Epithelial cell of esophagus (primary cell): ENCODE measurements at regions not wholly inside any gene's neighbourhood (a gene's known extent, or its start where the extent isn't known, plus 50 kb on each side); places are given as distances from the start of the nearest gene placed in this dataset.

Experiments
- DNase-seq: peaks from one replicate; pipeline ENCODE4 v3.0.0; 2010; ENCODE audit warnings: low read depth
- H3K4me3 ChIP-seq: 2 replicates; pipeline ENCODE4 v1.5.1; 2011; ENCODE audit warnings: mild to moderate bottlenecking, low read length, control low read depth
- TF ChIP-seq, protein P1 (sequence below): IDR thresholded peaks from 2 replicates; pipeline ENCODE4 v1.5.1; 2011; ENCODE audit warnings: low read depth, mild to moderate bottlenecking, low read length, control low read depth, inconsistent platforms; ENCODE audit not compliant: insufficient read depth; ENCODE audit errors: missing control alignments

DNA sequence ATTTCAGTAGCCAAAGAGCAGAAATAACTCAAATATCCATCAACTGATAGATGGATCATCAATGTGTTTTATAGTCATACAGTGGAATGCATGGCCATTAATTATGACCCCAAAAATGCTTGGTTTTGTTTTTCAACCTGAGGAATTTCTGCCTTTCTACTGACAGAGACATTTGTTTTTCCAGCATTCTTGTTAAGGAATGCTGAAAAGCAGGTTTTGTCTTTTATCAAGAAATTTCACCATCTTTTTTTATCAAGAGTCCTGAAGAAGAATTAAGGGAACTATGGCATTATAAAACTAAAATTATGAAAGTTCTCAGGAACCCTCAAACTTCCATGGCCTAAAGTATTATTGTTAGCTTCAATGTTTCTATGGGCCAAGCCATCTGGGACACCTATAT is 153.4 kb upstream of the THSD7A start:
- no peak overlapping the region for H3K4me3 ChIP-seq
- TF ChIP-seq, protein P1, sequence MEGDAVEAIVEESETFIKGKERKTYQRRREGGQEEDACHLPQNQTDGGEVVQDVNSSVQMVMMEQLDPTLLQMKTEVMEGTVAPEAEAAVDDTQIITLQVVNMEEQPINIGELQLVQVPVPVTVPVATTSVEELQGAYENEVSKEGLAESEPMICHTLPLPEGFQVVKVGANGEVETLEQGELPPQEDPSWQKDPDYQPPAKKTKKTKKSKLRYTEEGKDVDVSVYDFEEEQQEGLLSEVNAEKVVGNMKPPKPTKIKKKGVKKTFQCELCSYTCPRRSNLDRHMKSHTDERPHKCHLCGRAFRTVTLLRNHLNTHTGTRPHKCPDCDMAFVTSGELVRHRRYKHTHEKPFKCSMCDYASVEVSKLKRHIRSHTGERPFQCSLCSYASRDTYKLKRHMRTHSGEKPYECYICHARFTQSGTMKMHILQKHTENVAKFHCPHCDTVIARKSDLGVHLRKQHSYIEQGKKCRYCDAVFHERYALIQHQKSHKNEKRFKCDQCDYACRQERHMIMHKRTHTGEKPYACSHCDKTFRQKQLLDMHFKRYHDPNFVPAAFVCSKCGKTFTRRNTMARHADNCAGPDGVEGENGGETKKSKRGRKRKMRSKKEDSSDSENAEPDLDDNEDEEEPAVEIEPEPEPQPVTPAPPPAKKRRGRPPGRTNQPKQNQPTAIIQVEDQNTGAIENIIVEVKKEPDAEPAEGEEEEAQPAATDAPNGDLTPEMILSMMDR, result no peak
- no peak for DNase-seq

DNA sequence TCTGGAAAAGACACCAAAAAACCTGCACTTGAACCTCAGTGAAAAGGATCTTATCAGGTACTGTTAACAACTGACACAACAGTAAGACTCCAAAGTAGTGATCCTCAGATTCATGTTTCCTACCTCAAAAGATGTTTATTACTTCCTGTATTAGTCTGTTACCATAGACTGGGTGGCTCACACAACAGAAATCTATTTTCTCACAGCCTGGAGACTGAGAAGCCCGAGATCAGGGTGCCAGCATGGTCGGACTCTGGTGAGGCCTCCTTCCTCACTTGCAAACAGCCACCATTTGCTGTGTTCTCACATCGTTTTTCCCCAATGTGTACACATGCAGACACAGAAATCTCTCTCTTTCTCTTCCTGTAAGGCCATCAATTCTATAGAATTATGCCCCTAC is 154.0 kb upstream of the THSD7A start:
- TF ChIP-seq, protein P1, result no peak
- no peak overlapping the region for H3K4me3 ChIP-seq
- no peak for DNase-seq

DNA sequence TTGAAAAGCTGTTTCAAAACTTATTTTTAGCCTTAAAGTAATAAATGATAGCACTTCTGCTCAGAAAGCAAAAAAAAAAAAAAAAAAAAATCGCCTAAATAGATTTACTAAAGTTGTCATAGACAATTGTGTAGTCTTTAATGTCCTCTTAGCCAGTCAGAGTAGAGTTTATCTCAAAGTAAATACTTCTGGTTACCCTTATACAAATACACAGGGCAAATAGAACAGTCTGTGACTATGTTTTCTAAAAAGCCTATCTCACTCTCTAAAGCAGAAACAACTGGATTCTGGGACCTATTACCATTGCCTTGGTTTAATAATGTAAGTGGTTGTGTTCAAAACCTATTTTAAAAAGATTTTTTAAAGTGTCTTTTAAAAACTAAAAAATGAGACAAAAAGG is 156.2 kb upstream of the THSD7A start:
- no peak overlapping the region for H3K4me3 ChIP-seq
- TF ChIP-seq, protein P1, result no peak
- DNase-seq, result no peak

DNA sequence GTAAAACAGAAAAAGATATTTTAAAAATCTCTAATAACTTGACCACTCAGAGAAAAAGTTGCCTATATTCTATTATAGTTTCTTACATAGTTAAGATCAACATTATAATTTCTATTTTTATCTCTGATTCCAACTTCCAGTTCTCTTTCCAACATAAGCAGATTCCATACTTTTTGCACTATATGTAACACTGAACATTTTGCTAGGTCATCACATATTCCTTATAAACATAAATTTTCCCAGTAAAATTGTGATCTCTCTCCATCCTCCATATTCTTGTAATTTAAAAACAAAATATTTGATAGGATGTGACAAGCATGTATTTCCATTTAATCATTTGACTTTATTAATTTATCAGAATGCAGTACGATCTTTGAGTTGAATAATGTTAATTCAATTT is 170.4 kb upstream of the THSD7A start:
- H3K4me3 ChIP-seq, result no peak overlapping the region
- no peak for DNase-seq
- TF ChIP-seq, protein P1, result no peak

DNA sequence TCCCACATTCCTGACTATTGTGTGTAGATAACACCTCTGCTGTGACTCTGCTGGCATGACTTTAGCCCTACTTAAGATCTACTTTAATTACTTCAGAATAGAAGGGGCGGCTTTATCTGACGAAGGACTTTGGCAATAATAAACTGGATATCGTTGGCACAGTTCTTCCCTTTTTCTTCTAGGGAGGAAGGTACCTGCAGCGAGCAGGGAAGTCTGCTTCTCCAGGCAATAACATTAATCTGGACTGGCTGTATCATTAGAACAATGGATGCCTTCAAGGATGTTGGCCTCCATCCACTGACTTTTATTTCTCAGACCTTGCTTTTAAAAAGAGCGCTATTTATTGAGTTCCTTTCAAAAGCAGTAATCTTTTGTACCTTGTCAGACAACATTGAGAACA is 172.6 kb upstream of the THSD7A start:
- H3K4me3 ChIP-seq, result no peak overlapping the region
- TF ChIP-seq, protein P1, result no peak
- DNase-seq, result no peak

DNA sequence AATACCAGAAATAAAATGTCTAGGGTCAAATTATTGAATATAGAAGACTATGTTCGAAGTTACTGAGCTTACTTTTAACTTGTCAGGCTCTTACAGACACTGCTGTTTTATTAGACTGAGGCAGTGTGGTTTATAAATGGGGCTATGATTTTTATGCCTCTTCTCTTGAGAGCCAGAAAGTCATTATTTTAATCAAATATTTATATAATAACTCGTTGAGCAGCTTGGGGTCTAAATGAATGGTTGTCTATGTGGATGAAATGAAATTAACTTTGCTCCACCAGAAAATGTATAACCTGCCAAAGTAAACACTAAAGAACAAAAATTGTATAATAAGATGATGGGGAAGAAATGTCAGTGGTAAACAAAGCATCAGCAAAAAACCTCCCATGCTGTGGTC is 175.6 kb upstream of the THSD7A start:
- TF ChIP-seq, protein P1, result no peak

DNA sequence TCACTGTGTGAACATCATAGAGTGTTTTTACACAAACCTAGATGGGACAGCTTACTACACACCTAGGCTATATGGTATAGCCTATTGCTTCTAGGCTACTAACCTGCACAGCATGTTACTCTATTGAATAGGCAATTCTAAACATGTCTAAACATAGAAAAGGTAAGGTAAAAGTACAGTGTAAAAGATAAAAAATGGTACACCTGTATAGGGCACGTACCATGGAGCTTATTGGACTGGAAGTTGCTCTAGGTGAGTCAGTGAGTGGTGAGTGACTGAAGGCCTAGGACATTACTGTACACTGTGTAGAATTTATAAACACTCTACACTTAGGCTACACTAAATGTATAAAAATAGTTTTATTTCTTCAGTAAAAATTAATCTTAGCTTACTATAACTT is 182.0 kb upstream of the THSD7A start:
- no peak overlapping the region for H3K4me3 ChIP-seq
- TF ChIP-seq, protein P1, result no peak
- peak; percentile 88 for DNase-seq

More for the DNA sequence above, 175.6 kb upstream of the THSD7A start:
- no peak for DNase-seq
- no peak overlapping the region for H3K4me3 ChIP-seq
